Erythroblast (primary cell): ENCODE measurements at regions not wholly inside any gene's neighbourhood (a gene's known extent, or its start where the extent isn't known, plus 50 kb on each side); places are given as distances from the start of the nearest gene placed in this dataset.

Source experiments
- GATA1 ChIP-seq: IDR thresholded peaks from 2 replicates; pipeline ENCODE4 v1.6.1; 2011; ENCODE audit warnings: low read depth, mild to moderate bottlenecking, control low read depth, low read length, moderate library complexity
- POLR2A ChIP-seq: IDR thresholded peaks from 2 replicates; pipeline ENCODE4 v1.6.1; 2011; ENCODE audit warnings: mild to moderate bottlenecking, low read length

DNA sequence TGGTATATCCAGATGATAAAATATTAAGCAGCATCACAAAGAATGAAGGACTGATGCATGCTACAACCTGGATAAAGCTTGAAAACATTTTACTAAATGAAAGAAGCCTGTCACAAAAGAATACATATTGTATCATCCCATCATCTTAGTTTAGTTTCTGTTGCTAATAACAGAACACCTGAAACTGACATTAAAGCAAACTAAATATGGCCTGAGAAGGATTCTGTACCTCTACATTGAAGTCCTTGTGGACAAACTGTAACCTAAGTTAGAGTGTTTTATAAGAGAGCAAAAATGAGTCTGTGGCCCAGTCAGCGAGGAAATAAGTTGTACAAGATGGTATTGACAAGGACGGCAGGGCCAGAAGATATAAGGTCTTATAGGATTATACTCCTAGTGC lies 261.0 kb upstream of the CPHXL start:
- no peak for TF ChIP-seq POLR2A
- no peak for TF ChIP-seq GATA1
